Aorta (tissue), 5 donors: ENCODE measurements at regions not wholly inside any gene's neighbourhood (a gene's known extent, or its start where the extent isn't known, plus 50 kb on each side); places are given as distances from the start of the nearest gene placed in this dataset.
"Not testable (repeated sequence)": the region's sequence is repeated elsewhere in the genome, so short reads cannot be mapped to it uniquely, and the experiment has no call there.

ENCODE experiments used
- ATAC-seq: fragments of 200-7000 bp; cut with Tn5 transposase; one replicate; pipeline ENCODE4 v1.9.1; 2022; ENCODE audit warnings: moderate library complexity; ENCODE audit not compliant: low FRiP score
- DNase-seq, 2 donors: peaks; one replicate each; pipeline ENCODE4 v3.0.0-alpha.2; 2020
- H3K27ac ChIP-seq, 2 donors: one replicate each; pipeline ENCODE4 v1.5.1; 2013; ENCODE audit warnings: low read length in 2 of 2, mild to moderate bottlenecking in 2 of 2, moderate library complexity in 2 of 2, control low read depth in 1 of 2, inconsistent platforms in 1 of 2, low read depth in 1 of 2
- H3K27me3 ChIP-seq, 2 donors: one replicate each; pipeline ENCODE4 v1.6.1; 2013; ENCODE audit warnings: control low read depth in 1 of 2, low read length in 1 of 2, mild to moderate bottlenecking in 1 of 2, moderate library complexity in 1 of 2; ENCODE audit not compliant: insufficient read depth in 2 of 2, control insufficient read depth in 1 of 2
- H3K36me3 ChIP-seq, 2 donors: one replicate each; pipeline ENCODE4 v1.6.1; 2013; ENCODE audit warnings: control low read depth in 1 of 2, low read length in 1 of 2, mild to moderate bottlenecking in 1 of 2; ENCODE audit not compliant: insufficient read depth in 2 of 2, control insufficient read depth in 1 of 2
- H3K4me1 ChIP-seq, 2 donors: one replicate each; pipeline ENCODE4 v1.6.1; 2013; ENCODE audit warnings: low read length in 2 of 2, control low read depth in 1 of 2, mild to moderate bottlenecking in 1 of 2, moderate library complexity in 1 of 2; ENCODE audit not compliant: insufficient read depth in 2 of 2, control insufficient read depth in 1 of 2
- H3K4me3 ChIP-seq, 2 donors: one replicate each; pipeline ENCODE4 v1.5.1; 2013; ENCODE audit warnings: low read length in 2 of 2, control low read depth in 1 of 2, mild to moderate bottlenecking in 1 of 2
- H3K9me3 ChIP-seq: one replicate; pipeline ENCODE4 v1.6.1; 2013; ENCODE audit warnings: mild to moderate bottlenecking, low read length; ENCODE audit not compliant: control insufficient read depth
- WGBS, 2 donors: extraction: QIAGEN DNeasy Blood & Tissue Kit; methylation state at CpG; one replicate each; pipeline ENCODE4 v1.1.7; 2013; 5-methylcytosine and 5-hydroxymethylcytosine counted together
- intact Hi-C, 2 donors: fragments of 100-400 bp; cut with DNase I; formaldehyde crosslinking; loops; one replicate each; pipeline versions ENCODE4 v1.14.2 to v1.15.0; 2022
- donor health status: healthy with polysubstance abuse.
- donor health status: Bipolar disorder and iron deficiency.
- donor health status: DM: no; HTN: no; CAD: no.
- donor health status: DM: no; HTN: no; CAD: no.
- donor health status: DM: yes; HTN: yes; CAD: no.

GRCh38 chr5:7251132-7251531, 144.8 kb upstream of the ADCY2 start:
- ATAC-seq (no peak), DNase-seq (no peak)
- Histone ChIP-seq H3K4me1 (no peaks in the 10 kb centered on the region), H3K9me3 (no peaks in the 10 kb centered on the region), H3K36me3 (no peaks in the 10 kb centered on the region), H3K4me3 (no peak overlapping the region), H3K27ac (no peak overlapping the region), H3K27me3 (peaks cover 0 to 1% of the 10 kb centered on the region in 2 donors)
- intact Hi-C loops: loop anchor here (10.0 kb wide), 2 partner anchors 504 to 564 kb away; no protein-coding TSS in a partner anchor
- 73 to 74% methylated on average over 4 of the region's 4 CpGs for WGBS, 2 donors

DNA sequence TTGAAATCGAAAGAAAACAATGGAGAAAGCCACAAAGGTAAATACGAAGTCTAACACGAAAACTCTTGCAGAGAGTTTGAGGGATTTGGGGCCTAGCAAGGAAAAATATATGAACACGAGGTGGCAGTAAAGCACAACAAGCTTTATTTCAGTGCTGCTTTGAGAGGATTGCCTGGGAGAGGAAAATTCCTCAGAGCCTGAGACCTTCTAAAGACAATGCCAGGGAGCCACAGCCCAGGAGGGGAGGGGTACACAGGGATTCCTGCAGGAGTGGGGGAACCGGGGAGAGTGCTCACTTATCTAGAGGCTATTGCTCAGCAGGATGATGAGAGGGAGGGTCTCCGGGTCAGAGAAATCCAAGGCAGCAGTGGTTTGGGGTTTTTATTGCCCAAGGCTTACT, 134.9 kb upstream of the ADCY2 start:
- no peaks in the 10 kb centered on the region for H3K9me3 ChIP-seq
- DNase-seq (no peak), ATAC-seq (no peak)
- 15 to 20% methylated on average over 6 of the region's 6 CpGs for WGBS, 2 donors
- H3K27me3 ChIP-seq: no peaks in the 10 kb centered on the region
- no peak overlapping the region for H3K4me3 ChIP-seq
- no peaks in the 10 kb centered on the region for H3K4me1 ChIP-seq
- no peak overlapping the region for H3K27ac ChIP-seq
- intact Hi-C loops: loop anchor here in 1 of 2 donors (2.0 to 10.0 kb wide), 2 partner anchors 494 to 496 kb away; no protein-coding TSS in a partner anchor
- H3K36me3 ChIP-seq: no peaks in the 10 kb centered on the region

DNA sequence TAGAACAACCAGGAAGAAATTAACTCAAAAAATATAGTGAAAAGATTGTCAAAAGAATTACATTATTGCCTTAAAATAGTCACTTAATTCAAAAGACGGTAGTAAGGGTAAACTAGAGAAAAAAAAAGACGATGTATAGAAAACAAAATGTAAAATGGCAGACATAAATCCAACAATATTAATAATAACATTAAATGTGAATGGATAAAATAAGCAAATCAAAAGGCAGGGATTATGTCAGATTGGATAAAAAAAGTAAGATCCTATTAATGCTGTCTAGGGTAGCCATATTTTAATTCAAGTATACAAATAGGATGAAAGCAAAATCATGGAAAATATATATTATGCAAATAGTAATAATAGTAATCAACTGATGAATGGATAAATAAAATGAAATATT, 134.0 kb upstream of the ADCY2 start:
- DNase-seq: no peak
- intact Hi-C loops: loop anchor here in 1 of 2 donors (2.0 to 10.0 kb wide), 2 partner anchors 493 to 497 kb away; no protein-coding TSS in a partner anchor
- Histone ChIP-seq H3K9me3 (no peaks in the 10 kb centered on the region), H3K4me3 (no peak overlapping the region), H3K4me1 (no peaks in the 10 kb centered on the region), H3K27ac (no peak overlapping the region), H3K27me3 (no peaks in the 10 kb centered on the region), H3K36me3 (no peaks in the 10 kb centered on the region)
- WGBS, 2 donors: 92 to 97% methylated on average over 2 of the region's 2 CpGs
- ATAC-seq: no peak

GRCh38 chr5:7263398-7264015, 132.4 kb upstream of the ADCY2 start:
- not testable (repeated sequence) for H3K36me3 ChIP-seq, H3K27me3 ChIP-seq, DNase-seq, H3K9me3 ChIP-seq, H3K27ac ChIP-seq, H3K4me1 ChIP-seq, ATAC-seq, H3K4me3 ChIP-seq
- intact Hi-C loops: loop anchor here in 1 of 2 donors (10.0 kb wide), 1 partner anchor 499 kb away; no protein-coding TSS in a partner anchor
- 70 to 72% methylated on average over 4 of the region's 4 CpGs for WGBS, 2 donors

DNA sequence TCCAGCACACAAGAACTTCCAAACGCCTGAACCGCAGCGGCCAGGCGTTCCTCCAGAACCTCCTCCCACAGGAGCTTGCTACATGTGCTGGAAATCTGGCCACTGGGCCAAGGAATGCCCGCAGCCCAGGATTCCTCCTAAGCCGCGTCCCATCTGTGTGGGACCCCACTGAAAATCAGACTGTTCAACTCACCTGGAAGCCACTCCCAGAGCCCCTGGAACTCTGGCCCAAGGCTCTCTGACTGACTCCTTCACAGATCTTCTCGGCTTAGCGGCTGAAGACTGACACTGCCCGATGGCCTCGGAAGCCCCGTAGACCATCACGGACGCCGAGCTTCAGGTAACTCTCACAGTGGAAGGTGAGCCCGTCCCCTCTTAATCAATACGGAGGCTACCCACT, 130.2 kb upstream of the ADCY2 start:
- ATAC-seq, H3K4me1 ChIP-seq, H3K27me3 ChIP-seq, DNase-seq, H3K9me3 ChIP-seq, H3K27ac ChIP-seq, H3K4me3 ChIP-seq, H3K36me3 ChIP-seq: not testable (repeated sequence)
- intact Hi-C loops: loop anchor here in 1 of 2 donors (10.0 kb wide), 1 partner anchor 501 kb away; no protein-coding TSS in a partner anchor
- 90 to 92% methylated on average over 12 to 16 of the region's 17 CpGs for WGBS, 2 donors

DNA sequence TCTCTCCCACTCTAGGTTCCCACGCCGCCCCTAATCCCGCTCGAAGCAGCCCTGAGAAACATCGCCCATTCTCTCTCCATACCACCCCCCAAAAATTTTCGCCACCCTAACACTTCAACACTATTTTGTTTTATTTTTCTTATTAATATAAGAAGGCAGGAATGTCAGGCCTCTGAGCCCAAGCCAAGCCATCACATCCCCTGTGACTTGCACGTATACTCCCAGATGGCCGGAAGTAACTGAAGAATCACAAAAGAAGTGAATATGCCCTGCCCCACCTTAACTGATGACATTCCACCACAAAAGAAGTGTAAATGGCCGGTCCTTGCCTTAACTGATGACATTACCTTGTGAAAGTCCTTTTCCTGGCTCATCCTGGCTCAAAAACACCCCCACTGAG, 127.2 kb upstream of the ADCY2 start:
- intact Hi-C loops: loop anchor here in 1 of 2 donors (10.0 kb wide), 1 partner anchor 504 kb away; no protein-coding TSS in a partner anchor
- not testable (repeated sequence) for H3K4me1 ChIP-seq, H3K4me3 ChIP-seq, H3K27me3 ChIP-seq, H3K9me3 ChIP-seq, H3K27ac ChIP-seq, DNase-seq, ATAC-seq, H3K36me3 ChIP-seq
- 43 to 57% methylated on average over 3 to 4 of the region's 9 CpGs for WGBS, 2 donors

GRCh38 chr5:7269591-7270274, 126.2 kb upstream of the ADCY2 start:
- Histone ChIP-seq H3K36me3 (no peaks in the 10 kb centered on the region), H3K27me3 (no peaks in the 10 kb centered on the region), H3K4me1 (no peaks in the 10 kb centered on the region), H3K4me3 (no peak overlapping the region), H3K9me3 (peaks cover 2% of the 10 kb centered on the region), H3K27ac (no peak overlapping the region)
- WGBS, 2 donors: 61 to 71% methylated on average over 5 of the region's 5 CpGs
- intact Hi-C loops: loop anchor here in 1 of 2 donors (10.0 kb wide), 1 partner anchor 505 kb away; no protein-coding TSS in a partner anchor
- DNase-seq (no peak), ATAC-seq (no peak)

DNA sequence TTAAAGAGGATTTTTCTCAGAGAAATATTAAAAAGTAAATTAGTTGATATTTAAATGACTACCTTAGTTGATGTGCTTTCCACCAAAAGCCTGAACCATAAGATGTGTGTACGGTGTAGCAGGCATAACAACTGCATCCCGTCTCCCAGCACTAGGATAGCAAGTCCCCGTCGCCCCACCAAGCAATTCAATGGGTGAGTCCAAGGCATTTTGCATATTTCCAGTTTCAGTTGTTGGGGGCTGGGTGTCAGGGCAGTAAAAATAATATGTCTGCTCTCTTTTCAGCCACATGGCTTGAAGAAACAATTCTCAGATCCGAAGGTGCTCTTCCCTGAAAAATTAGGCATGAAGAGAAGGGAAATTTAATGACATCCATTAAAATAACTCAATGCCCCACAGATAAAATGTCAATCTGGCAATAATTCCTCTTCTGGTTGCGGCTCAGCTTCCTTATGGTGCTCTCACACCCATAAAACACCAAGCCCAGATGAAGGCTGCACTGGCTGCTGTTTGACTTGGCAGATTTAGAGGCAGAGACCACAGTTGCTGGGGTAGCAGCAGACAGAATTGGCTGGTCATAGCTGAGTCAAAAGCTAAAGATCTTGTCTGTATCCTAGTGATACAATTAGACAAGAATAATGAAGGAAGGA, 124.4 kb upstream of the ADCY2 start:
- 62 to 67% methylated on average over 6 of the region's 6 CpGs for WGBS, 2 donors
- intact Hi-C loops: no loop called here
- no peak overlapping the region for H3K4me3 ChIP-seq
- no peak for DNase-seq
- H3K4me1 ChIP-seq: no peaks in the 10 kb centered on the region
- H3K27me3 ChIP-seq: no peaks in the 10 kb centered on the region
- peaks cover 2% of the 10 kb centered on the region for H3K9me3 ChIP-seq
- H3K36me3 ChIP-seq: no peaks in the 10 kb centered on the region
- ATAC-seq: no peak
- H3K27ac ChIP-seq: no peak overlapping the region
